Esophagus muscularis mucosa (tissue), 4 donors: ENCODE measurements at regions not wholly inside any gene's neighbourhood (a gene's known extent, or its start where the extent isn't known, plus 50 kb on each side); places are given as distances from the start of the nearest gene placed in this dataset.

Experiments
- DNase-seq: peaks from one replicate; pipeline ENCODE4 v3.0.0-alpha.2; 2017; ENCODE audit errors: extremely low spot score
- H3K27ac ChIP-seq, 4 donors: fragments of 200-600 bp; sonication (generic); replicated peaks in 1 of 4; 1 replicate in 3 of 4; 2 replicates in 1 of 4; pipeline ENCODE4 v1.5.1; 2016 to 2019; ENCODE audit warnings: mild to moderate bottlenecking in 1 of 4
- H3K27me3 ChIP-seq, 4 donors: fragments of 200-600 bp; sonication (generic); one replicate each; pipeline versions ENCODE4 v1.5.1 to v1.6.0; 2016 to 2019
- H3K36me3 ChIP-seq, 4 donors: fragments of 200-600 bp; sonication (generic); one replicate each; pipeline ENCODE4 v1.5.1; 2016 to 2019
- H3K4me1 ChIP-seq, 4 donors: fragments of 200-600 bp; sonication (generic); one replicate each; pipeline ENCODE4 v1.5.1; 2016 to 2019
- H3K4me3 ChIP-seq, 4 donors: fragments of 200-600 bp; sonication (generic); 1 replicate in 2 of 4; 2 replicates in 2 of 4; pipeline ENCODE4 v1.5.1; 2016 to 2019; ENCODE audit warnings: mild to moderate bottlenecking in 4 of 4, moderate library complexity in 1 of 4
- H3K9me3 ChIP-seq, 4 donors: fragments of 200-600 bp; sonication (generic); 1 replicate in 3 of 4; 2 replicates in 1 of 4; pipeline ENCODE4 v1.5.1; 2016 to 2019
- EP300 ChIP-seq: sonication (generic); formaldehyde crosslinking; IDR thresholded peaks from one replicate; pipeline ENCODE4 v1.6.1; 2017; ENCODE audit warnings: antibody characterized with exemption
- POLR2A ChIP-seq: fragments of 450-650 bp; IDR thresholded peaks from one replicate; pipeline ENCODE4 v1.6.1; 2017; ENCODE audit warnings: antibody characterized with exemption, moderate library complexity, mild to moderate bottlenecking, low read depth
- POLR2AphosphoS5 ChIP-seq, 2 donors: sonication (generic); formaldehyde crosslinking; IDR thresholded peaks; one replicate each; pipeline ENCODE4 v1.6.1; 2017; ENCODE audit warnings: antibody characterized with exemption in 2 of 2
- WGBS: methylation state at CpG from one replicate; pipeline ENCODE4 v1.1.5; 2018; 5-methylcytosine and 5-hydroxymethylcytosine counted together
- intact Hi-C: fragments of 100-400 bp; cut with DNase I; formaldehyde crosslinking; loops from one replicate; pipeline ENCODE4 v1.15.1; 2023
- TF ChIP-seq, protein P1 (sequence below), 3 experiments: fragments of 200-600 bp in 2 of 3; fragments of 450-650 bp in 1 of 3; sonication (generic) in 2 of 3; IDR thresholded peaks; one replicate each; pipeline ENCODE4 v1.5.1; 2017 to 2019; ENCODE audit warnings: antibody characterized with exemption in 3 of 3, mild to moderate bottlenecking in 2 of 3, moderate library complexity in 1 of 3

GRCh38 chr9:616694-617093 lies 224.8 kb upstream of the DMRT1 start:
- no peak for TF ChIP-seq POLR2AphosphoS5 (IDR thresholded peaks at IDR 0.05)
- TF ChIP-seq, protein P1, sequence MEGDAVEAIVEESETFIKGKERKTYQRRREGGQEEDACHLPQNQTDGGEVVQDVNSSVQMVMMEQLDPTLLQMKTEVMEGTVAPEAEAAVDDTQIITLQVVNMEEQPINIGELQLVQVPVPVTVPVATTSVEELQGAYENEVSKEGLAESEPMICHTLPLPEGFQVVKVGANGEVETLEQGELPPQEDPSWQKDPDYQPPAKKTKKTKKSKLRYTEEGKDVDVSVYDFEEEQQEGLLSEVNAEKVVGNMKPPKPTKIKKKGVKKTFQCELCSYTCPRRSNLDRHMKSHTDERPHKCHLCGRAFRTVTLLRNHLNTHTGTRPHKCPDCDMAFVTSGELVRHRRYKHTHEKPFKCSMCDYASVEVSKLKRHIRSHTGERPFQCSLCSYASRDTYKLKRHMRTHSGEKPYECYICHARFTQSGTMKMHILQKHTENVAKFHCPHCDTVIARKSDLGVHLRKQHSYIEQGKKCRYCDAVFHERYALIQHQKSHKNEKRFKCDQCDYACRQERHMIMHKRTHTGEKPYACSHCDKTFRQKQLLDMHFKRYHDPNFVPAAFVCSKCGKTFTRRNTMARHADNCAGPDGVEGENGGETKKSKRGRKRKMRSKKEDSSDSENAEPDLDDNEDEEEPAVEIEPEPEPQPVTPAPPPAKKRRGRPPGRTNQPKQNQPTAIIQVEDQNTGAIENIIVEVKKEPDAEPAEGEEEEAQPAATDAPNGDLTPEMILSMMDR (IDR thresholded peaks at IDR 0.05), result no peak
- no peak for TF ChIP-seq EP300
- no peak for TF ChIP-seq POLR2A

GRCh38 chr9:617445-618085 lies 223.9 kb upstream of the DMRT1 start:
- no peak for DNase-seq
- peaks cover 30 to 47% (median 40%) of the 10 kb centered on the region in 4 donors for H3K4me1 ChIP-seq
- intact Hi-C loops, result loop anchor here (10.0 kb wide), 1 partner anchor 233 kb away; no protein-coding TSS in a partner anchor
- H3K9me3 ChIP-seq, result no peaks in the 10 kb centered on the region
- no peaks in the 10 kb centered on the region for H3K36me3 ChIP-seq
- no peak overlapping the region for H3K4me3 ChIP-seq
- no peak for TF ChIP-seq POLR2AphosphoS5 (IDR thresholded peaks at IDR 0.05)
- WGBS, result 83% methylated on average over 7 of the region's 7 CpGs
- no peaks in the 10 kb centered on the region for H3K27me3 ChIP-seq
- peak overlapping the region in 3 of 4 donors; percentile 7 to 41 (median 20) for H3K27ac ChIP-seq

More at GRCh38 chr9:616694-617093, 224.8 kb upstream of the DMRT1 start:
- DNase-seq, result no peak
- 77% methylated on average over 4 of the region's 4 CpGs for WGBS
- no peaks in the 10 kb centered on the region for H3K9me3 ChIP-seq
- peak overlapping the region in 1 of 4 donors; percentile 20 for H3K27ac ChIP-seq
- no peaks in the 10 kb centered on the region for H3K27me3 ChIP-seq
- H3K4me3 ChIP-seq, result no peak overlapping the region
- intact Hi-C loops, result loop anchor here (10.0 kb wide), 1 partner anchor 232 kb away; no protein-coding TSS in a partner anchor
- H3K4me1 ChIP-seq, result peaks cover 29 to 47% (median 40%) of the 10 kb centered on the region in 4 donors
- H3K36me3 ChIP-seq, result no peaks in the 10 kb centered on the region

- H3K9me3 ChIP-seq, result no peaks in the 10 kb centered on the region
- DNase-seq, result no peak
- WGBS, result 80% methylated on average over 5 of the region's 5 CpGs
- intact Hi-C loops, result loop anchor here (10.0 kb wide), 1 partner anchor 234 kb away; no protein-coding TSS in a partner anchor
- H3K36me3 ChIP-seq, result no peaks in the 10 kb centered on the region
- H3K4me1 ChIP-seq, result peaks cover 24 to 43% (median 37%) of the 10 kb centered on the region in 4 donors
- H3K4me3 ChIP-seq, result no peak overlapping the region
- H3K27me3 ChIP-seq, result no peaks in the 10 kb centered on the region
- peak overlapping the region in 2 of 4 donors; percentile 20 to 41 for H3K27ac ChIP-seq
- TF ChIP-seq POLR2A (no peak), EP300 (no peak), POLR2AphosphoS5 (IDR thresholded peaks at IDR 0.05) (no peak)
- TF ChIP-seq, protein P1 (IDR thresholded peaks at IDR 0.05), result no peak
Measured at GRCh38 chr9:618478-618877, 223.0 kb upstream of the DMRT1 start.

DNA sequence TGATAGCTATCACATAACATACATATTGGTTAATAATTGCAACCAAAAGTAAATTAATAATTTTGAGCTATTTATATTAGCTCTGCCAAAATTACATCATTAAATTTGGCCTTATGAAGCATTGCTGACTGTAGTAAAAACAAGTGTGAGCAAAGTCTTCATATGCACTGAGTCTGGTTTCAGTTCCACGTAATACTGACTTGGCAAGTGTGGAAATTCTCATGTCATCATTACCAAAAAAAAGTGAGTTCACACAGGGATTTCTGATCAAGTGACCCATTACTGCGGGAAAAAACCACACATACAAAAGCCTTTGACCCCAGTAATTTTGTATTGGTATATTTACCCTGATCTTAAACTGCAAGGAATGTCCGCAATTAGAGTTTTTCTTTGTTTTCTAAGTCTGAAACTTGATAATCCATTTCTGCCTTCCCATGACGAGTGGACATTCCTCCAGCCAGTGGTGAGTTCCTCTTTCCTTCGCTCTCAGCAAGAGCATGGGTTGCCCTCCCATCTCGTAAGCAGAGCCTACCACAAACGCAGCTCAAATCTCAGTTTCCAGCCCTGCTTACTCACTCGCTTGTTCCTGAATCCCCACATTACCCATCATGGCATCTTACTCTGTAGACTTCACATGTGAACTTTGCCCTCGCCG lies 220.2 kb upstream of the DMRT1 start:
- Histone ChIP-seq H3K36me3 (no peaks in the 10 kb centered on the region), H3K27ac (no peak overlapping the region), H3K4me3 (no peak overlapping the region), H3K4me1 (peaks cover 19 to 41% (median 35%) of the 10 kb centered on the region in 4 donors), H3K27me3 (no peaks in the 10 kb centered on the region), H3K9me3 (no peaks in the 10 kb centered on the region)
- intact Hi-C loops, result loop anchor here (5.0 kb wide), 1 partner anchor 51 kb away; no protein-coding TSS in a partner anchor
- DNase-seq, result no peak
- 80% methylated on average over 10 of the region's 10 CpGs for WGBS
- TF ChIP-seq EP300 (no peak), POLR2A (no peak), POLR2AphosphoS5 (IDR thresholded peaks at IDR 0.05) (no peak)
- TF ChIP-seq, protein P1 (IDR thresholded peaks at IDR 0.05), result no peak

- Histone ChIP-seq H3K4me1 (peaks cover 20 to 38% (median 31%) of the 10 kb centered on the region in 4 donors), H3K27me3 (no peaks in the 10 kb centered on the region), H3K27ac (no peak overlapping the region), H3K36me3 (no peaks in the 10 kb centered on the region), H3K9me3 (no peaks in the 10 kb centered on the region), H3K4me3 (no peak overlapping the region)
- intact Hi-C loops, result loop anchor here (5.0 kb wide), 1 partner anchor 47 kb away; no protein-coding TSS in a partner anchor
- no peak for DNase-seq
- TF ChIP-seq POLR2A (no peak), POLR2AphosphoS5 (IDR thresholded peaks at IDR 0.05) (no peak), EP300 (no peak)
- TF ChIP-seq, protein P1 (IDR thresholded peaks at IDR 0.05), result no peak
- 56% methylated on average over 7 of the region's 7 CpGs for WGBS
Measured at GRCh38 chr9:624935-625500, 216.5 kb upstream of the DMRT1 start.
